GM21619 (cell line): ENCODE measurements at regions not wholly inside any gene's neighbourhood (a gene's known extent, or its start where the extent isn't known, plus 50 kb on each side); places are given as distances from the start of the nearest gene placed in this dataset.
"Not testable (repeated sequence)": the region's sequence is repeated elsewhere in the genome, so short reads cannot be mapped to it uniquely, and the experiment has no call there.

Experiments
- ATAC-seq: cut with Tn5 transposase; IDR thresholded peaks from one replicate; pipeline ENCODE4 v1.9.1; 2021; ENCODE audit not compliant: unreplicated experiment

- no peak for ATAC-seq
Measured at GRCh38 chr11:87490671-87491070, 452.9 kb downstream of the TMEM135 start.

- no peak for ATAC-seq
Measured at GRCh38 chr11:87484566-87484965, 446.8 kb downstream of the TMEM135 start.

- ATAC-seq: no peak
Measured at GRCh38 chr11:87477321-87477720, 439.6 kb downstream of the TMEM135 start.

- ATAC-seq: no peak
Measured at GRCh38 chr11:87473174-87473573, 435.4 kb downstream of the TMEM135 start.

GRCh38 chr11:87466223-87466622 lies 428.5 kb downstream of the TMEM135 start:
- ATAC-seq: no peak

- no peak for ATAC-seq
Measured at GRCh38 chr11:87465716-87466115, 428.0 kb downstream of the TMEM135 start.

GRCh38 chr11:87463486-87464102 lies 425.9 kb downstream of the TMEM135 start:
- peak; percentile 62 for ATAC-seq

- no peak for ATAC-seq
Measured at GRCh38 chr11:87462171-87462570, 424.4 kb downstream of the TMEM135 start.

GRCh38 chr11:87460842-87461637 lies 423.3 kb downstream of the TMEM135 start:
- no peak for ATAC-seq

GRCh38 chr11:87460279-87460678 lies 422.5 kb downstream of the TMEM135 start:
- no peak for ATAC-seq

GRCh38 chr11:87459351-87459750 lies 421.6 kb downstream of the TMEM135 start:
- ATAC-seq: no peak

- no peak for ATAC-seq
Measured at GRCh38 chr11:87456499-87456898, 418.8 kb downstream of the TMEM135 start.

- ATAC-seq: no peak
Measured at GRCh38 chr11:87455180-87455579, 417.4 kb downstream of the TMEM135 start.

GRCh38 chr11:87454241-87454640 lies 416.5 kb downstream of the TMEM135 start:
- peak; percentile 77 for ATAC-seq

GRCh38 chr11:87453531-87454089 lies 415.9 kb downstream of the TMEM135 start:
- ATAC-seq: no peak

- ATAC-seq: not testable (repeated sequence)
Measured at GRCh38 chr11:87452025-87452424, 414.3 kb downstream of the TMEM135 start.

- no peak for ATAC-seq
Measured at GRCh38 chr11:87451395-87451794, 413.7 kb downstream of the TMEM135 start.

- ATAC-seq: no peak
Measured at GRCh38 chr11:87447606-87448005, 409.9 kb downstream of the TMEM135 start.

- no peak for ATAC-seq
Measured at GRCh38 chr11:87444993-87445392, 407.3 kb downstream of the TMEM135 start.

- ATAC-seq: no peak
Measured at GRCh38 chr11:87443707-87444106, 406.0 kb downstream of the TMEM135 start.

- no peak for ATAC-seq
Measured at GRCh38 chr11:87440076-87440770, 402.5 kb downstream of the TMEM135 start.

- no peak for ATAC-seq
Measured at GRCh38 chr11:87438416-87438815, 400.7 kb downstream of the TMEM135 start.
